DMS153 treated with DMSO at 0.1 percent for 48 hours (cell line): ENCODE measurements at regions not wholly inside any gene's neighbourhood (a gene's known extent, or its start where the extent isn't known, plus 50 kb on each side); places are given as distances from the start of the nearest gene placed in this dataset.

Experiments
- DNase-seq: peaks from one replicate; lab custom pipeline; 2025; ENCODE audit not compliant: unreplicated experiment; lab: John Stamatoyannopoulos, UW

DNA sequence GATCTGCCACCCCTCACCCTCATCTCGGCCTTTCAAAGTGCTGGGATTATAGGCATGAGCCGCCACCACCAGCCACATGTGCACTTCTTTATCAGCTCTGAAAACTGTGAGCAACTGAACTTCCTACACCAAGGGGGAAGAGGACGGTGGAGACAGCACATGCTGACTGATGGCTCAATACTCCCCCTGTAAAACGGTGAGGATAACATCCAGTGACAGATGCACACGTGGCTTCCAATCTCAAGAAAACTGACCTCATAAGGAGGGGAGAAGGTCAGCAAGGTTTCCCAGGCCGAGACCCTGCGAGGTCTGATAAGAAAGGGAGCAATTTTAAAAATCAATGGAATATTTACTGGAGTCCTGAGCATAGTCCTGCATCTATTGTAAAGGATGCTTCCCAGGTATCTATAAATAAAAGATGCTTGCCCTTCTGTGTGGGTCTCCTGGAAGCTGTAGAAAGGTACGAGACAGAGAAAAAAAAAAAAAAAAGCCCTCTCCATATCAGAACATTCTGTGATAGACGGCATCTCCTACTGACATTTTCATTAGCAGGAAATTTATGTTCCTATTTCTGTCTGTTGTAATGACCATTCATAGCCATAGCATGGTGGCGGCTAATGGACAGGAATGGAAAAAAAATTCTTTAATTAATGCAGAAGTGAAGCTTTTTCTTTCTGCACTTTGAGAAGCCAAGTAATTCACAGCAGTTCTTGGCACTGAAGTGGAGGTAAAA is 385.1 kb downstream of the ZNF536 start:
- no peak for DNase-seq

DNA sequence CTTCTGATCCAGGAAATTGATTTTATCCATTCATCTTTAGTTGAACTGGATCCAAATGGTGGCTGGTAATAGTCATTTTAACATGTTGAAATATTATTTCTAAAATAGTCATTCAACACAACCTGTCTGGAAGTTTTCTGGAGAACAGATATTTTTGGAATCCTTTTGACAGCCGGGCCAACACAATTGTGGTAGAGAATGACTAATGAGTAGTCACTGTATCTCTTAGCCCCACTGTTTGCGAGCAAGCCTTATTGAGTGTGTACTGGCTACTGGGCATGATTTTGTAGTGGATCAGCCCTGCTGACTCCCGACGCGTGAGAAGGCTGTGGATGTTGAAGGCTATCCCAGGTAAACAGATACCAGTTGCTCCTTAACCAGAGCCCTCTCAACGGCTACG is 383.4 kb downstream of the ZNF536 start:
- DNase-seq: no peak

DNA sequence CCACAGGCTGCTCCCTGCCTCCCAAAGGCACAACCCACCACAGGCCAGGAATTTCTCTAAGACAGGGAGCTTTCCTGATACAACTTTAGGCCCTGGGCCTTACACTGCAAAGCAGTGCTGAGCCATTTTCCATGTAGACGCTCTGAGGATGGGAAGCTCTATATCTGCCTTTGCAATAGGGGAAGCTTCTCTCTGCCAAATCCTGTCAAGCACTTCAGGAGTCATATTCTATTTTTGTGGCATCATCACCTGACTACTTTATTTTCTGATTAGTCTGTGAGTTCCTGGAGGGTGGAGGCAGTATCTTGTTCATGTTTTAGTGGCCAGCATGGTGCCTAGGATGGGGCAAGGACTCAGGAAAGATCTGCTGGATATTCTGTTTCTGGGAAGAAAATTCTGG is 382.0 kb downstream of the ZNF536 start:
- no peak for DNase-seq

DNA sequence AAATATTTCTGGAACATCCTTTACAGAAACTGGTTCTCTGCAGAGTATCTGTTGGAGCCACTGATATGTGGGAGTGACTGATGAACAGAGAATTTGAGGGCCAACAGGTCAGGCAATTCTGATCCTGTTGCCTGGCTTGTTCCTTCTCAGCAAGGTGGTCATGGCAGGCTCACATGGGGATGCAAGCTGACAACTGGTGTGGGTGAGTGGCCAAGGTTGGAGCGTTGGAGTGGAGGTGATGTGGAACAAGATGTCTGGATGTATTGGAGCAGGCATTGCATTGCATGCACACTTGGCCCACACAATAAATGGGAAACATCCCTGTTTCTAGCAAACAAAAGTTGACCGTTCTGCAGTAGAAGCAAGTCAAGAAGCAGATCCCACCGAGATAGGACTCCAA is 380.7 kb downstream of the ZNF536 start:
- no peak for DNase-seq

DNA sequence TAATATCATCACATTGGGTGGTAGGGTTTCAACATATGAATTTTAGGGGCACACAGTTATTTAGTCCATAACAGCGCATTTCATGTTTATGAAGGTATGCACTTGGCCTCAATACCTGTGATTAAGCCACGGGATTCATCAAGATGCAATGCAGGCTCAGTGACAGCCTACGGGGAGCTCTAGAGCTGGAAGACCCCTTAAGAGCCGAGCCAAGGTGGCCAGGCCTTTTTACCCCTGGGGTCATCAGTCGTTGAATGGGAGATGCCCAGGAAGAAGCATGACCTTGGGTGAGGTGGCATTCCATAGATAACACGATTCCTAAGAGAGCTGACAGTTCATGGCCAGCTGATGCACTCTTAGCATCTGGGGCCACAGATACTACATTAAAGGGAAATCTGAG is 380.0 kb downstream of the ZNF536 start:
- no peak for DNase-seq

DNA sequence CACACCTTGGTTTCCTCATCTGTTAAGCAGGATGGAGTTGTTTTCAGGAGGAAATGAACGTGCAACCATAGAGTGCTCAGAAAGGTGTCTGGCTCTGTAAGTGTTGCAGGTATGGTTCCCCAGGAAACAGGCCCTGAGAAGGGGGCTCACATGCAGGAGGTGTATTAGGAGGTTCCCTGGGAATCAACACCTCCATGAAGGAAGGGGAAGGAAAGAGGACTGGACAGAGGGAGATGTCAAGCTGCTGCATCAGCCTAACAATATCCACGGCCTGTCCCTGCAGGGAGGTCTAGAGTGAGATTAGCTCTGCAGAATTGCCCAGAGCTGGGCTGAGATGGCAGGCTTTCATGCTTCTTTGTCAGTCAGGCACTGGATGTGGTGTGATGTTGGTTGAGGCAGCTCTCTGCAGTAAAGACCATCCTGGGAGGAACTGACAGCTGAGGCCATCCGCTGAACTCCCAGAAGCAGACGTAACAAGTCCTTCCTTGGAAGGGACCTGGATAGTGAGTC is 373.3 kb downstream of the ZNF536 start:
- no peak for DNase-seq

DNA sequence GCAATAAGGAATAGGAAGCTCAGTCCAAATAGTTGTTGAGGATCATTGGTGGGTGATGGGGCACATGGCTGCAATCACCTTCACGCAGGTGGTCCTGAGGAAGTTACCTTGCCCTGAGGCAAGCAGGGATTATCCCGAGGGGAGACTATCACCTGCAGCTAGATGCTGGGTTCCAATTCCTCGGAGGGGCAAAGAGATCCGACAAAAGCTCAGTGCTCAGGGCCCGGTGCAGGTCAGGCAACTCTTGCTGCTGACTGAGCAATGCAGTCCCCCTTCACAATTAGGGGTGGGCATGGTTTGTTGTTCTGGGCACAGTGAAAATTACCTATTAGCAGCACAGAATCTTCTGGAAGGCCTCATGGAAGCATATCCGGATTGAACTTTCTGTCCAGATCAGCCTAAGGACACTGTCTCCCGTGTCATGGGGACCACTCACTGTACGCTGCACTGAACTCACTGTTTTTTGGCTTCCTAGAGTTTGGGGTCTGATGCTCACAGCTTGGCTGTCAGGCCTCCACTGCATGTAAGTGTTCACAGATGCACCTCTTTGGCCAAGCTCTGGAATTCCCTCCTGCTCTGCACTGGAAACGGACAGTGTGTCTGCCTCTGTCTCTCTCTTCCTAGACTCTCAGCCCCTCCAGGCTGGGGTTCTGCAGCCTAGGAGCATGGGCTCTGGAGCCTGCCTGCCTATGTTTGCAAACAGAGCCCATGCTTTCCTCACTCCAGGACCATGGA is 372.7 kb downstream of the ZNF536 start:
- no peak for DNase-seq

DNA sequence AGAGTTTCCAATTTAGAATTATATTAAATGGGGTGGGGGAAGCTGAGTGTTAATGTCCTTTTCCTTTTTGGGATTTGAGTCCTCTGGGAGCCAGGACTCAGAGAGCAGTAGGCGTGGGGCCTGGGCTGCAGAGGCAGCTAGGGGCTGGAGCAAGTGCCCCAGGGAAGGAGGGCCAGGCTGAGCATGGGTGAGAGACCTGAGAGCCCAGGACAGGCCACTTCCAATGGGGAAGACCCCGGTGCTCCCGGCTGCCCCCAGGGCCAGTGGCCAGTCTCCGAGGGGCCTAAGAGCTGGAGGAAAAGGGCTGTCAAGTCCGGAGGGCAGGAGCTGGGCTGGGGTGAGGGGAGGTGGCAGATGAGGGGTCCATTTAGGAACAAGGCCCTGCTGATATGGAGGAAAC is 371.5 kb downstream of the ZNF536 start:
- no peak for DNase-seq

DNA sequence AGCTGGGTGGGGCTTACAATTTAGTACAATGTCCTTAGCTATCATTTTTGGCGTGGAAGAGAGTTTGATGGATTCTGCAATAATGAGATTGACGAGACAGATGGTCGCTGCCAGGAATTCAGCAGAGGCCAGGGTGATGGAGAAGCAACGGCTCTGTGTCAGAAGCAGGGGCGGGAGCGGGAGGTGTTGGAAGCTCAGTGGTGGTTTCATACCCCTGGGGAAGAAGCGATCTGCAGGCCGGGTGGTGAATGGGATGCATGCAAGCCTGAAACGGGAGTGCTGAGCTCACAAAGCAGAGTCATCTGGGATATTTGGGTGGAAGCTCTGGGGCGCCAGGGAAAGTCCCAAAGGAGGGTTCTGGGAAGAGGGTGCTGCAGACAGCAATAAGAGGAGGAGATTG is 370.8 kb downstream of the ZNF536 start:
- DNase-seq: no peak

DNA sequence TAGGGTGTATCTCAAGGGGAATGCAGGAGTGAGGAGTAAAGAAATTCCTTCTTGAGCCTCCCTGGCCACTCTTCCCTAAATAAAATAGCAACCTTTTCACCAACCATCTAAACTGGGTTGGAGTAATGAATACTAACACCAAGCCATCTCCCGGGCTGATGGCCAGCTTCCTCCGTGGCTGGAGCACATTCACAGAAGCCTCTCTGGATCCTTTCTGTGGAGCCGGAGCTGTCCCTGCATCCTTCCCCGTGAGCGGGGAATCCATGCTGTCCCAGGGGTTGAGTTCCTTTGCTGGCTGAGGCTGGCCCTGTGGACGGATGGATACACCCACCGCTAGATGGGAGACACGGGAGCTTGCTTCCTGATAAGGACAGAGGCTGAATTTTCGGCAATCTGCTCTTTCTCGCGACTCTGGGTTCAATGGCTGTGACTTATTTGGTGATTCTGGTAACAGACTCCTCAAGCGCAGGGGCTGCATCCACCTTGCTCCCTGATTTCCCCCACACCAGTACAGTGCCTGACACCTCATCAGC is 370.3 kb downstream of the ZNF536 start:
- DNase-seq: no peak

DNA sequence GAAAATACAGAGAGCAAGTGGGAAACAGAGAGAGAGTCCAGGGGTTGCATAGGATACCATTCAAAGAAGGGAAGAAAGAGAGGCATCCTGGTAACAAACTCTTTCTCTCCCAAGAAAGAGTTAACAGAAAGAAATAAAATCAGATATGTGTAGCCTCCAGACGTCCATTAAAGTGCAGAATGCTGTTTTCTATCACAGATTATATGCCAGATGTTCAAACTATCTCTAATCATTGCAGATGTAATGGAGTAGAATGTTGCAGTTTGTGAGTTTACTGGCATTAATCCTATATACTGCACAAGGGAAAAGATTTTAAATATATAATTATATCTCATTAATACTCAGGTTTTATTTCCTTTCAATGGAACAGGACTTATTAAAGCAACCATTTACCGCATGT is 369.4 kb downstream of the ZNF536 start:
- no peak for DNase-seq

DNA sequence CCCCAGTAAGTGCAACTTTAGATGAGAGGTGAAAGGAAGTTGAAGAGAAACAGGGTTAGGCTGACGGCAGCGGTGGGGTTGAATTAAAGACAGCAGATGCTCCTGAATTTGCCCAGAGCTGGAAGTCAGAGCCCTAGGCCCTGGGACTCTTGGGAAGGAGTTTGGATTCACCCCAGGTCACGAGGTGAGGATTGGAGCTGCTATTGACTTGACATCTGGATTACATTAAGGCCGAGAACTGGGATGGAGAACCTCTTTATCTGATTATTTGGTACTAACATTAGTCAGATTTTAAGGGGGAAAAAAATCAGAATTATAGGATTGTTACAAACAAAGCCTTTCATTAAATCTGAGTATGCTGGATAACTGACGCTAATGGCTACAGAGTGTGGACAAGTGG is 367.2 kb downstream of the ZNF536 start:
- DNase-seq: no peak

DNA sequence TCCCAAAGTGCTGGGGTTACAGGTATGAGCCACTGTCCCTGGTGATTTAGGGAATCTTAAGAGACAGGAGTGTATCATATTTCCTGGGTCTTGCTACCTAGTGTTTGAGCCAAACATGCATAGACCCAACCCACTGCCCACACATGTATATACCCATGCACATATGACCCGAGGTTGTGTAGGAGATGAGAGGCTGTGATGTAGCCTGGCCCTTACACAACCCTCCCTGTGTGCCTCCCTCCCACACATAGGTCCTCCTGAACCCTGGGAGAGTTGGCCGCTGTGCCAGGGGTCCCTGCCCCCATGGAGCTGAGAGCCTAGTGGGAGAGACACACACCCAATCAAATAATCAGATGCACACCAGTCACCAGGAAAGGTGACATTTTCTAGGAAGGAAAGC is 365.9 kb downstream of the ZNF536 start:
- no peak for DNase-seq

DNA sequence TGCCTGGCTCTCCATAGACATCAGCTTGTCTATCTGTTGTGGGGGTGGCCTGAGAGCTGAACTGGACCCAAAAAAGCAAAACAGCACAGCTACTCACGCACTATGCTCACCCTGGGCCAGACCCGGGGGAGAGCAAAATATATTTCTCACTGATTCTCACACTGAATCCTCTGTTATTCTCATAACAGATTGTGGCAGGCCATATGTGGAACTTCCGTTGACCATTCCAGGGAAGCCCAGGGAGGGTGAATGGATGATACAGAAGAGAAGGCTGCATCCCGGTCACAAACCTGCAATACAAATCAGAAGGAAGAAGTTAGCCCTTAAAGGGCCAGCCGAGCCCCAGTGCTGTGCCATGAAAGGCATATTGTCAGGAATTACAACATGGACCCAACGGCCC is 362.5 kb downstream of the ZNF536 start:
- DNase-seq: no peak

DNA sequence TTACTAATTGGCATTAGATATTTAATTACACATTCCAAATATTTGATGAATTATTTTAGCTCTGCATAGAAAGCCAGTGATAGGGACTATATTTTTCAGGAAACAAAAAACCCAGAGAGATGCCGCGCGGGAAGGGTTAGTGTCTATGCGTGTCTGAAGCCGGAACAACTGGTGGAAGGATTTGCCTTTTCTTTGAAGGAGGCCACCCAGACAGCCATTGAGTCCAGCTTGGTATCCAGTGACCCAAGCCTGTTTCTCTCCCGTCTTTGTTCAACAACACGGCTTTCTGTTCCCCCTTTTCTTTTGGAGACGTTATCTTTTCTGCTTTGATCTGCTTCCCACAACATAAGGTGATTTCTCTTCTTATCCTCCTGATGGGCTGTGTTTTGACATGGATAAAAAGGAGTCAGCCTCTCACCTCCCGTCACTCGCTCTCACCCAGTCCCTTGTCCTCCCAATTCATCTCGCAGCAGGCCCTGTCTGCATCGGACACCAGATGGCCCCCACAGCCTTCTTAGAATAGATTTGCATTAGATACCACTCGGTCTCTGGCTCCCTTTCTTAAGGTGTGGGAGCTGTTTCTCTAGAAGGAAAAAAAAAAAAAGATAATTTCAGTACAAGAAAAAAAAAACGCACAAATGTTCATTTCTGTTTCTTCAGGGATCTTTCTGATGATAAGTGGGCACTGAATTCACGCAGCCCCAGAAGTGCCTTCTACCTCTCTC is 361.8 kb downstream of the ZNF536 start:
- no peak for DNase-seq

DNA sequence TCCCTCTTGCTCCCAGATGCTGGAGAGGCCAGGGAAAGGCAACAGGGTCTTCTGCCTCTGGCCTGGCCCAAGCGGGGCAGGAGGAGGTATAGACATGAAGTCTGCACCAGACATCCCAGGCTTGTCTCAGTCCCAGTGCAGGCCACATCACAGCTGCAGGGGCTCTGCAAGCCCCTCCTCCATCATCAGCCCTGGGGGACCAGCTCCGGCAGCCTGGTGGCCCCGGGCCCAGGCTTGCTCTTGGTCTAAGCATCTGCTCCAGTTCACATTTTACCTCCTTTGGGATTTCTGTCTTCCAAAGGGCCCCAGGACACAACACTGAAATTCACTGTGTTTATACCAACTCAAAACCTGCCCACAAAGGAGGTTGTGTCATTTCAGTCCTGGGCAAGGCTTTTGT is 359.4 kb downstream of the ZNF536 start:
- DNase-seq: no peak

DNA sequence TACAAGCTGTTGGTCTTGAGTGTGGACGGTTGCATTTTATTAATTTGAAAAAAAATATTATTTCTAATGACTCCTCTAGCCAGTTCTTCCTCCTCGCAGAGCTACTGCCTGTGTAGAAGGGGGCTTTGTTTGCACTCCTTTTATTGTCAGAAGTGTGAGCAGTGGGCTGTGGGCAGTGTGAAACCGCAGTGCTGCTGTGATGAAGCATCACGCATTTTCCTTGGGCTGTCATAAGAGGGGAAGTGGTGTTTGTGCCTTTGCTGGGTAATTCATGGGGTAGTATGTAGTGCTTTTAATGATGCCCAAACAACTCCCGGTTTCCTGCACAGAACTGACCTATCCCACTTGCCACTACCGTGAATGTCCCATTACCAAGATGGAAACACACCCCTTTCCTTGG is 357.3 kb downstream of the ZNF536 start:
- DNase-seq: no peak

DNA sequence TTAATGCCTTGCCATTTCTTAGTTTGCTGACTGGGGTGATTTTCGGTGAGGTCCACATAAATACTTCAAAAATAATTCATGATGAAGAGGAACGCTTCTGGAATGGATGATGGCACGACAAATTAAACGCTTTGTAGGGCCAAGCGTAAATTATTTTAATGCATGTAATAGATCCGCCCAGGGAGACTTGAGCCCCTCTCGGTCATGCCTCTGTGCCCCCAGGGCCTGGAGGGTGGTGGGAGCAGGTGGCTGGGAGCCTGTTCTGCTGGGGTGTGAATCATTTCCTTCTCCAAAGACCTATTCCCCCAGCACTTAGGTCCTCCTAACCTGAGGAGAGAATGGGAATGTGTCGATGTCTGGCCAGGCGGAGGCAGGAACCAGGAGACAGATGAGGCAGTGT is 350.6 kb downstream of the ZNF536 start:
- DNase-seq: no peak

DNA sequence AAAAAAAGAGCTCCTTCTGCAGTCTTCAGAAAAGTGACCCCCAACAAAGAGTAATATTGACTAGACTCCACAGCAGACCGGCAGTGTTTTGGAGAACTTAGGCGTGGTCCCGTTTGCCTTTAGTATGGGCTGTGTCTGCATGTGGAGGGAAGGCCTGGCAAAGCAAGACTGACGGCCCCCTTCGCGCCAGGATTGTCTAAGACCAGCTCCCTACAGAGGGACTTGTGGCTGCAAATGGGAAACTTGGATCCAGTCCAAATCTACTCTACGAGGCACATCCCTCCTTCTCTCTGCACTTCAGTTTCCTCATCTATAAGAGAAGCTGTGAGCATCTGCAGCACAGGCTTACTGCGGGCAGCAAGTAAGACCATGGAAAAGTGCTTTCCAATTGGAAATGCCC is 350.0 kb downstream of the ZNF536 start:
- no peak for DNase-seq

DNA sequence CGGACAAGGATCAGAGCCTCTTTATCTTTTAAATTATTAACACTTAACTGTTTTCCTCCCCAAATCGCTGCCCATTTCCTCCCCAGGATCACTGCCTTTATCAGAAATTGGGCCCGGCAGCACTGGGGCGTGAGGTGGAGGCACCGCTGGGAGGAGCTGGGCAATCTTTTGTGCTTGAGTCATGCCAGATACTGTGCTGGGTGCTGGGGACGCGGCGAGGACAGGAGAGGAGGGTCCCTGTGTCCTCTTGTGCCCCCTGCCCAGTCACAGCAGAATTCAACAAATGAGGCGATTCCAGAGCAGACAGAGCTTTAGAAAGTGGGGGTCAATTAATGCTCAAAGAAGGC is 347.8 kb downstream of the ZNF536 start:
- no peak for DNase-seq

DNA sequence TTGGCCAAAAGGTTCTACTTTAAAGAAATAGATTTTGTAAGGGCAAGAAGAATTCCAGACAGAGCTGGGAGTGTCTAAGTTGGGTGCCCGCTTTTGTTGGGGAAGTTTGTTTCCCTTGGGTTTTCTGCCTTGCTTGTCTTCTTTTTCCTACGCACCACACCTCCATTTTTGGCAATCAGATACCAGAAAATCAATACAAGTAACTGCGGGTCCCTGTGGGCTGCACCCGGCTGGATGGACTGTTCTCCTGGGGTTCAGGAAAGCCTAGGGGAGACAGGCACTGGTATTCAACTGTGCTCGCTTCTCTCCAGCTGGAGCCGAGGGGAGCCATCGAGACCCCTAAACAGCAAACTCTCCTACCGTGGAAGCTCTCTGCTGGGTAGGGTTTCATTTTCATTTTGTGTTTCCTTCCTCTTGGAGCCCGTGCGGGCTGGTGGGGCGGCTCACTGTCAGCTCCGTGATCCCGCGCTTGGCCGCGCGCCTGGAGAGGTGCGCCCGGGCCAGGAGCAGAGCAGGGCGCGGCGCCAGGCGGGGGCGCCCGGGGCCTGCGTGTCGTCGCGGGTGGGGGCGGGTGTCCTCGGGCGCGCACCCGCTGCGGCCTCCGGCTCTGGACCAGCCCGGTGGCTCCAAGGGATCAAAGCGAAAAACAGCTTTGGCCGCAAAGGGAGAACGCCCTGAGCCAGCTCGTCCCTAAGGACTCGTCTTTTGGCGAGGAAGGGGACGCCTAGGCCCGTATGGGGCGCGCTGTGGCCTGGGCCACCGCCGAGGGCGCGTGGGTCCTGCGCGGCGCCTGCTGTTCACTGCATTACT is 347.2 kb downstream of the ZNF536 start:
- no peak for DNase-seq
